Lung (tissue), 11 donors: ENCODE measurements at regions not wholly inside any gene's neighbourhood (a gene's known extent, or its start where the extent isn't known, plus 50 kb on each side); places are given as distances from the start of the nearest gene placed in this dataset.

Source experiments
- ATAC-seq: fragments of 200-7000 bp; cut with Tn5 transposase; one replicate; pipeline ENCODE4 v1.9.1; 2020; ENCODE audit warnings: moderate number of reproducible peaks; ENCODE audit not compliant: insufficient read depth, low FRiP score
- DNase-seq, 3 donors: peaks; one replicate each; pipeline ENCODE4 v3.0.0-alpha.2; 2013 to 2017
- H3K27ac ChIP-seq, 2 donors: one replicate each; pipeline ENCODE4 v1.5.1; 2013; ENCODE audit warnings: mild to moderate bottlenecking in 2 of 2, moderate library complexity in 2 of 2, control low read depth in 1 of 2, inconsistent platforms in 1 of 2, low read depth in 1 of 2, low read length in 1 of 2
- H3K27me3 ChIP-seq, 3 donors: one replicate each; pipeline ENCODE4 v1.5.1; 2013; ENCODE audit warnings: low read length in 2 of 3; ENCODE audit not compliant: control insufficient read depth in 3 of 3, insufficient read depth in 3 of 3
- H3K36me3 ChIP-seq, 4 donors: one replicate each; pipeline ENCODE4 v1.5.1; 2013; ENCODE audit warnings: low read length in 4 of 4, mild to moderate bottlenecking in 1 of 4, moderate library complexity in 1 of 4; ENCODE audit not compliant: control insufficient read depth in 4 of 4, insufficient read depth in 4 of 4
- H3K4me1 ChIP-seq, 5 donors: one replicate each; pipeline ENCODE4 v1.5.1; 2013; ENCODE audit warnings: low read length in 5 of 5, mild to moderate bottlenecking in 2 of 5, moderate library complexity in 1 of 5; ENCODE audit not compliant: control insufficient read depth in 5 of 5, insufficient read depth in 5 of 5
- H3K4me3 ChIP-seq: one replicate; pipeline ENCODE4 v1.5.1; 2013; ENCODE audit warnings: mild to moderate bottlenecking, control low read depth, moderate library complexity
- H3K9ac ChIP-seq, 2 donors: one replicate each; pipeline ENCODE4 v1.5.1; 2013; ENCODE audit warnings: low read length in 2 of 2, control low read depth in 1 of 2; ENCODE audit not compliant: insufficient read depth in 1 of 2
- H3K9me3 ChIP-seq, 4 donors: one replicate each; pipeline ENCODE4 v1.5.1; 2013; ENCODE audit warnings: low read length in 3 of 4, mild to moderate bottlenecking in 1 of 4, moderate library complexity in 1 of 4; ENCODE audit not compliant: control insufficient read depth in 4 of 4, insufficient read depth in 3 of 4
- CTCF ChIP-seq: IDR thresholded peaks from 2 replicates; pipeline ENCODE4 v1.5.1; 2012; ENCODE audit warnings: mild to moderate bottlenecking; ENCODE audit errors: control extremely low read depth, extremely low read depth
- WGBS, 2 donors: extraction: QIAGEN DNeasy Blood & Tissue Kit; methylation state at CpG; one replicate each; pipeline ENCODE4 v1.1.7; 2013; 5-methylcytosine and 5-hydroxymethylcytosine counted together
- donor health status: control.
- donor health status: control.
- donor health status: Bipolar disorder and iron deficiency.
- donor health status: healthy.
- donor health status: DM: yes; HTN: yes; CAD: no.

GRCh38 chr7:156113731-156114130 is 301.5 kb upstream of the SHH start:
- no peak for ATAC-seq
- no peaks in the 10 kb centered on the region for H3K4me1 ChIP-seq

GRCh38 chr7:156109988-156110387 is 297.7 kb upstream of the SHH start:
- no peak for TF ChIP-seq CTCF
- no peak overlapping the region for H3K27ac ChIP-seq

More at GRCh38 chr7:156113731-156114130, 301.5 kb upstream of the SHH start:
- 72% methylated on average over 7 of the region's 7 CpGs for WGBS, 2 donors
- Histone ChIP-seq H3K9me3 (peaks cover 0 to 3% (median 0%) of the 10 kb centered on the region in 4 donors), H3K4me3 (no peak overlapping the region), H3K27ac (no peak overlapping the region), H3K36me3 (no peaks in the 10 kb centered on the region), H3K9ac (no peak overlapping the region), H3K27me3 (no peaks in the 10 kb centered on the region)
- no peak for TF ChIP-seq CTCF
- no peak for DNase-seq

GRCh38 chr7:156109076-156109475 is 296.8 kb upstream of the SHH start:
- Histone ChIP-seq H3K27me3 (no peaks in the 10 kb centered on the region), H3K9me3 (peaks cover 0 to 5% (median 0%) of the 10 kb centered on the region in 4 donors), H3K36me3 (no peaks in the 10 kb centered on the region), H3K4me3 (no peak overlapping the region), H3K4me1 (no peaks in the 10 kb centered on the region), H3K9ac (no peak overlapping the region), H3K27ac (no peak overlapping the region)
- TF ChIP-seq CTCF: no peak
- 93 to 95% methylated on average over 8 of the region's 8 CpGs for WGBS, 2 donors
- DNase-seq (no peak), ATAC-seq (no peak)

More at GRCh38 chr7:156109988-156110387, 297.7 kb upstream of the SHH start:
- 73 to 84% methylated on average over 2 of the region's 2 CpGs for WGBS, 2 donors
- H3K4me3 ChIP-seq: no peak overlapping the region
- ATAC-seq (no peak), DNase-seq (no peak)
- no peak overlapping the region for H3K9ac ChIP-seq
- no peaks in the 10 kb centered on the region for H3K36me3 ChIP-seq
- no peaks in the 10 kb centered on the region for H3K27me3 ChIP-seq
- peaks cover 0 to 5% (median 0%) of the 10 kb centered on the region in 4 donors for H3K9me3 ChIP-seq
- H3K4me1 ChIP-seq: no peaks in the 10 kb centered on the region

GRCh38 chr7:156107957-156108356 is 295.7 kb upstream of the SHH start:
- peaks cover 0 to 5% (median 0%) of the 10 kb centered on the region in 4 donors for H3K9me3 ChIP-seq
- no peak overlapping the region for H3K4me3 ChIP-seq
- 90 to 93% methylated on average over 17 of the region's 17 CpGs for WGBS, 2 donors
- H3K4me1 ChIP-seq: no peaks in the 10 kb centered on the region
- no peaks in the 10 kb centered on the region for H3K36me3 ChIP-seq
- H3K27me3 ChIP-seq: no peaks in the 10 kb centered on the region
- ATAC-seq (no peak), DNase-seq (no peak)
- TF ChIP-seq CTCF: no peak
- H3K9ac ChIP-seq: no peak overlapping the region
- H3K27ac ChIP-seq: no peak overlapping the region
